ENCODE measurements at regions not wholly inside any gene's neighbourhood (a gene's known extent, or its start where the extent isn't known, plus 50 kb on each side); places are given as distances from the start of the nearest gene placed in this dataset.

- TF ChIP-seq ELK1 (IDR thresholded peaks at IDR 0.05; ENCODE audit: low read depth, low read length) = no peak
- no peak for TF ChIP-seq TCF3 (IDR thresholded peaks at IDR 0.05; ENCODE audit: borderline replicate concordance, insufficient read depth, low read depth, low read length)
- TF ChIP-seq IRF4 (IDR thresholded peaks at IDR 0.05; ENCODE audit: low read depth, low read length) = no peak
- no peak for TF ChIP-seq HDAC2 (IDR thresholded peaks at IDR 0.05)
- no peak for TF ChIP-seq MAX (IDR thresholded peaks at IDR 0.05; ENCODE audit: low read depth, low read length)
- TF ChIP-seq FOS (IDR thresholded peaks at IDR 0.05; ENCODE audit: borderline replicate concordance, extremely low read depth, insufficient read length) = no peak
- TF ChIP-seq ZBTB4 (CRISPR knock-in tag; IDR thresholded peaks at IDR 0.05) = no peak
- TF ChIP-seq HSF1 (IDR thresholded peaks at IDR 0.05; ENCODE audit: low read depth, low read length) = no peak
- TF ChIP-seq SUZ12 (IDR thresholded peaks at IDR 0.05; ENCODE audit: unreplicated experiment) = no peak
- TF ChIP-seq PML (IDR thresholded peaks at IDR 0.05; ENCODE audit: low read length) = no peak
These were observed 131.1 kb downstream of the VEGFA start (continued) for GRCh38 chr6:43900916-43901732.
